GM18505 (cell line): ENCODE measurements at regions not wholly inside any gene's neighbourhood (a gene's known extent, or its start where the extent isn't known, plus 50 kb on each side); places are given as distances from the start of the nearest gene placed in this dataset.
"Not testable (repeated sequence)": the region's sequence is repeated elsewhere in the genome, so short reads cannot be mapped to it uniquely, and the experiment has no call there.

Source experiments
- ATAC-seq: cut with Tn5 transposase; IDR thresholded peaks from one replicate; pipeline ENCODE4 v1.9.1; 2021; ENCODE audit not compliant: unreplicated experiment
- POLR2A ChIP-seq: IDR thresholded peaks from 4 replicates; pipeline ENCODE4 v1.6.1; 2011; ENCODE audit warnings: borderline replicate concordance; ENCODE audit not compliant: insufficient read depth, insufficient read length; ENCODE audit errors: extremely low read depth

DNA sequence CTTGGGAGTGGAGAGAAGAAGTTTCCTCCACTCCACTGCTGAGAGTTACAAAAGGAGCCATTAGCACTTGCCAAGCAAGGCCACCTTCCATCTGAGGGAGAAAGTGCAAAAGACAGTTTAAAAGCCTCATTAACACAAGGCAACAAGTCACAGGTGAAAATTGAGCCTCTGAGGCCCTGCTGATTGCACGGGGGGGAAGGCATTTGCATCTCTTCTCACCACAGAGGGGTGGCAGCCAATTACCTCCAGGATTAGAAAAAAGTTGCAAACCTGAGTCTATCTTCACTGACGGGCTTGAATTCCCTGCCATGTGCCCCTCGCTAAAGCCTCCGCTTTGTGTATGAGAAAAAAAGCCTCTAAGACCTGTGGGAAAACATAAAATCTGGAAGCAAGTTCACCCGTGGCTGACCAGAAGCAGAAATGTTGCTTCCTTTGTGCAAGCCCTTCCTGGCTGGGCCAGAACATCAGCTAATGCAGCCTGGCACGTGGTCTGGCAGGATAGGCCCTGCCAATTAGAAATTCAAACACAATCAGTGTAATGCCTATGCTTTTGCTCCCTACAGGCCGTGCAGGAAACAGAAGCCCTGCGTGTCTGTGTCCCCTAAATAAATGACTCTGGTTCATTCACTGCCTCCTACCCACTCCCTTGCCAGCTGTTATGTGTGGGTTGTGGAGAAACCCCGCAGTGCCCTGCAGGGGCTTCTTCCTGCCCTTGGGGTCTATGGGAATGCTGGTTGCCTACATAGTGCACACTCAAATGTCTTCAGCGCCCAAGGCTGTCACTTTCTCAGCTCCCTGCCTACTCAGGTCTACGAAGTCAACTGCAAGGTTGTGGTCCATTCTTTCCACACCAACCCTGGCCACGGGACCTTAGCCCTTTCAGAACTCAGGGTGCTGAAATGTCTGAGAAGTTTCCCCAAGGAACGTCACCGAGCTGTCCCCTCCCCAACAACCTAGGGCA lies 150.2 kb downstream of the UQCRFS1 start:
- no peak for TF ChIP-seq POLR2A
- no peak for ATAC-seq

DNA sequence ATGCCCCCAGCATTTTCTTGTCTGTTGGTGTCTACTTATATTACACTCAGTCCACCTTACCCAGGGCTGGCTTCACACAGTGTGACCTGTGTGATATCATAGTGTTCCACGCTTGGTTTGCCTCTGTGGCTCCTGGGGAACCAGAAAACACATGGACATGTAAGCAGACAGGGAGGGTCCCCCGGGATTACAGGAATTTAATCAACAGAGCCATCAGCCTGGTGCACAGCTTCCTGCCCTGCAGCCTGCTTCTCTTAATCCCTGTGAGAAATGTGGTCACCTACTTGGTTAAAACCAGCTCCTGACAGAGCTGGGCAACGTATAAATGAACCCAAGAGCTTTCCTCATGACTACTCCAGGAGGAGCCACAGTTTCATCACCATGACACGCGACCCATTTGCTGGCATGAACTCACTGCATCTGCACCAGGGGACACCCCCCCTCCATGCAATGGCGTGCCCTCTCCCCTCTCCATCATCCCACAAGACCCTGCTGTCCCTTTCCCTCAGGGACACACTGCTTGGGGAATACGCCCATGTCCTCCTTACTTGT lies 152.1 kb downstream of the UQCRFS1 start:
- no peak for TF ChIP-seq POLR2A
- no peak for ATAC-seq

DNA sequence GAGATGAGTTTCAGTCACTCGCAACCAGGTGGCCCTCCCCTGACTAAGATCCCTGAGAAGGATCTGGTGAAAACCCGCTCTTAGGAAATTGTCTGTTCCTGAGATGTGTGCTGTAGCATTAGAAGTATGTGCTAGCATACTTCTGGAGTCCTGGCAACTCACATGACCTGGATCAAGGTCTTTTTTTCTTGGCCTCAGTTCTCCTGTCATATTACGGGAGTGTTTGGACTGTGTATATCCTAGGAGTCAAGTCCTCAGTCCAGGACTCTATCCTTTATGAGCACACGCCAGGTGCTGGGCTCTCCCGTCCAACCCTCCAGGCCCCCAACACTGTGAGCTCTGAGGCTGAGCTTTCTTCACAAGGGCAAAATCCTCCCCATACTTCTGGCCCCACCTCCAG lies 156.4 kb downstream of the UQCRFS1 start:
- ATAC-seq: no peak
- TF ChIP-seq POLR2A: no peak

DNA sequence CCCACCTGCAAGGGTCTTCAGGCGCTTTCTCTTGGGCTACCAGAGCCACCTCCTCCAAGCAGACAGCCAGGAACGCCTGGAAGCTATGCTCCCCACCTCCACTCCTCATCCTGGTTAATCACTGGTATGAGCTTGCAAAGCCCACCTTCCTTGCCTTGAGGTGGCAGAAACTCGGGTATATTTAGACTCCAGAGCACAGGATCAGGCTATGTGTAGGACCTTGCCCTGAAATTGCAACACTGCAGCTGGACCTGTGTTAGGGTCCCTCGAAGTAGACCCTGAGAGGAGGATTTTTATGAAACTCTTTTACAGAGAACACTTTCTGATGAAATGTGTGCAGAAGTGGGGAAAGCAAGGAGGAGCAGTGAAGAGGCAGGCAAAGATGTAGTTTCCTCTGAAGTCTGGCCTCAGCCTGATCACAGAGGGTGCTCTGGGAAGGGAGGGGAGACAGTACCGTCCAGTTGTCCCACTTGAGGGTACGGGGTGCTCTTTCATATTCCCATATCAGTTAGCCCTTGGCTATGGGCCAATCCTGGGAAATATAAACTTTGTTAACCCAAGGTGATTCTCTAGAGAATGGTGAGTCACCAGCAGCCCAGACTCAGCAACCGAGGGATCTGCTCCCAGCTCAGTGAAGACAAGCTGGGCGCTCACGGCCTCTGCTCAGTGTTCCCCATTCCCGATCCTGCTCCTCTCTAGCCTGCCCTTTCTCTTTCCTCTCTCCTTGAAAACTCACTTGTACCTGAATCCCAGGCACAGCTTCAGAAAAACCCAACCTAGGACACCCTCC lies 157.9 kb downstream of the UQCRFS1 start:
- ATAC-seq: no peak
- TF ChIP-seq POLR2A: no peak

DNA sequence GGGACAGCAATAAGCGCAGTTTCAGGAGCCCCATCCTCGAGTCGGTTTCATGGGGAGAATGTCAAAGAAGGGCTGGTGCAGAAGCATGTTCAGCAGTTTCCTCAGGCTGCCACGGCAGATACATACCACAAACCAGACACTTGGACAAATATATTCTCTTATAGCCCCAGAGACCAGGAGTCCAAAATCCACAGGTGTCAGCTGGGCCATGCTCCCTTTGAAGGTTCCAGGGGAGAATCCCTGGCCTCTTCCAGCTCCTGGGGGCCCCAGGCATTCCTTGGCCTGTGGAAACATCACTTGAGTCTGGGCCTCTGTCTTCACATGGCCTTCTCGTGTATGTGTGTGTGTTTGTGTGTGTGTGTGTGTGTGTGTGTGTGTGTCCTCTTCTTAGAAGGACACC lies 164.1 kb downstream of the UQCRFS1 start:
- ATAC-seq: no peak
- no peak for TF ChIP-seq POLR2A

DNA sequence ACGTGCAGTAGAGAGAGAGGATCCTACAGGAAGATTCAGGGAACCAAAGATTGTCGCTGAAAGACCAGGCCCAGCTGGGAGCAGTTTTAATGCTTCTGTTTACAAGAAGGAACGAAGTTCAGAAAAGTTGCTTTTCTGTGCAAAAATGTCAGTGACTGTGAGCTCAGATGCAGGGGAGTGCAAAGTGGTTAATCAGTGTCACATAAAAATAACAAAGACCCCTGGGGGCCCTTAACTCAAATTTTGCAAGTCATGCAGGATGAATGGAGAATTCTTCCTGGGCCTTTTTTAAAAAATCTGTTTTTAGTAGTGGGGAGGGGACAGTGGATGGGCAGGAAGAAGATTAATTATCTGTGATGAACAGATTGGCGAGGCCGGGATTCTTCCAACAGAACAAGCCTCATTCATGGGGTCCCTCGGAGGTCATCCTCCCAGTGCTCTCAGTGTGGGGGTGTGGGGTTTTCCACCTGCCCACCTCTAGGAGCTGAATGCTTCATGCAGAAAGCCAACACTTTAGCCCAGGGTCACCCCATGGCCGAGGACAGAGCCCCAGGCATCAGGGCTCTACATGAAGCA lies 167.2 kb downstream of the UQCRFS1 start:
- TF ChIP-seq POLR2A: no peak
- ATAC-seq: no peak

DNA sequence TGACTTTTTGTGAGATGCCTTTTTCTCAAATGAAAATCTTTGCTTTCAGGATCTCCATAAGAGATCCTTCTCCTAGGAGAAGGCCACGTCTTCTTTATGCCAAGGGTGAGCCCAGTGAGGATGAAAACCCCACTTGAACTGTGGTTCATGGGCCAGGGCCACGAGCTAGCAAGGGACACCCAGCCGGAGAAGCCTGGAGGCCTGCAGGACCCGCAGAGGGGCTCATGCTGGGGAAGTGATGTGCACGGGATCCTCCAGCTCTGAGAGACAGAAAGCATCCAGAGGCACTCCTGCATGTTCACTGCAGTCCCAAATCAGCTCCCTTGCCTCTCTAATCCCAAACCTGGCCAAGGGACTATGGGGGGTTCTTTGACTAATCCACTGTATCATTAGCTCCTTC lies 168.9 kb downstream of the UQCRFS1 start:
- no peak for ATAC-seq
- no peak for TF ChIP-seq POLR2A

DNA sequence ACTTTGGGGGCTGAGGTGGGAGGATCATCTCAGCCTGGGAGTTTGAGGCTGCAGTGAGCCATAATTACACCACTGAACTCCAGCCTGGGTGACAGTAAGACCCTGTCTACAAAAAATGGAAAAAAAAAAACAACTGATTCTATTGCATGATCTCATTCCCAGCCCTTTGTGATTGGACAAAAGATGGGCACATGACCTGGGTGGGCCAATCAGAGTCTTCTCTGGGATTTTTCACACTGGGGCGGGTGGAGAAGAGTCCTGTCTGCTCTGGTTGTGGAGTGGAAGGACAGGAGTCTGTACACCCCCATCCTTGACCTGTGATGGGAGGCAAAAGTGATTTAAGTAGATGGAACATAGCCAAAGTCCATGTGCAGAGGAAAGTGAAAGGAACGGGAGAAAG lies 170.5 kb downstream of the UQCRFS1 start:
- ATAC-seq: no peak
- TF ChIP-seq POLR2A: no peak

DNA sequence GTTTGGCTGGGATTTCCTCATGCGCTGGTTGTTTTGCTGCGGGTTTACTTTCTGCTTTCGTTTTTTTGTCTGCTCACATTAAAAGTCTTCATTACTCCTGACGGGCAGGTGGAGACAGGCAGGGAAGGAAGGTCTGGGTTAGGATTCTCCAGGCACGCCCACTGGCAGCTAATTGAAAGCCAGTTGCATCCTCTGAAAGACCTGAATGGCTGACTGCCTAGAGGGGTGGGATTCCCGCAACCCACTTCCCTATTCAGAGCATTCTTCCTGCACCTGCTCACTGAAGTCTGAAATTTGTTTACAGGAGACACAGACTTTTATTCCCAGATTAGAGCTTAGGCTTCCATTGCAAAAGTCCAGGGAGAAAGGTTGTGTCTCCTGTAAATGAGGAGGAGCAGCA lies 172.0 kb downstream of the UQCRFS1 start:
- no peak for TF ChIP-seq POLR2A
- ATAC-seq: no peak

DNA sequence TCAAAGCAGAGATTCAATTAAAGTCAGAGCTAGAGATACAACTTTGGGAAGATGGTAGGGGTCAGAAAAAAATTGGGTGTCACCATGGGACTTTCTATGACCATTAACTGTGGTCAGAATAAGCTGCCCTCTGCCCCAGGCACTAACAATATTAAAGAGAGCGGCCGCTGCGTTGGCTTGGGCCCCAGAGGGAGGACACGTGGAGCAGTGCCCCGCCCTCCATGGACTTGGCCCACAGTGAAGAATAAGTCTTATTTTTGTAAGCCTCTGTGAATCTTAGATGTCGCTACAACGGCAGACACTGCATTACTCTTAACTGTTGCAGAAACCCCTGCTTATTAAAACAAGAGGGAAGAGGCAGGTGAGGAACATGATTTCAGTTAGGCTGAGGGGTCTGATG lies 172.7 kb downstream of the UQCRFS1 start:
- ATAC-seq: no peak
- no peak for TF ChIP-seq POLR2A

DNA sequence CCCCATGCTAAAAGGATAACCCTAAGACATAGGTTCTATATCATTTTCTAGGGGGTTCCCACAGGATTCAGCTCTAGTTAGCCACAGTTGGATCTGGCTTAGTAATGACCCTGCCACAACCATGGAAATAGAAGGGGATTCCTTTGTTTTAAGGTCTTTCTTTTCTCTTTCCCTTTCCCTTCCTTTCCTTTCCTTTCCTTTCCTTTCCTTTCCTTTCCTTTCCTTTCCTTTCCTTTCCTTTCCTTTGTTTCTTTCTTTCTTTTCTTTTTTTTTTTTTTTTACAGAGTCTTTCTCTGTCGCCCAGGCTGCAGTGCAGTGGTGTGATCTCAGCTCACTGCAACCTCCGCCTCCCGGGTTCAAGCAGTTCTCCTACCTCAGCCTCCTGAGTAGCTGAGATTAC lies 173.9 kb downstream of the UQCRFS1 start:
- not testable (repeated sequence) for ATAC-seq

DNA sequence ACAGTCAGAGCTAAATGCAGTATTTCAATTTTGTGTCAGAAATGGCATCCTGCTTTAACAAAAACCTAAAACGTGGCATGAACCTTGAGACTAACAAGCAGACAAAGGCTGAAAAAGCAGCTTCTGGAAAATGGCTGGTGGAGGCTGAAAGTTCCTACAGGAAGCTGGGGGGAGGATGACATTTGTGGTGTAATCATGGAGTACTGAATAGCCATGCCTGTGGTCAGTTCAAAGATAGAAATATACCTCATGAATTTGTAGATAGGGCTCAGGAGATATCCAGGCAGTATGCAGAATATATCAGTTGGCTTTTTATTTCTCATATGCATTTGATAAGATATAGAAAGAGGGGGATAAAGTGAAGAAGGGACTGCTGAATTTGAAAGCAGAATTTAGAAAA lies 181.7 kb downstream of the UQCRFS1 start:
- TF ChIP-seq POLR2A: no peak
- ATAC-seq: no peak

DNA sequence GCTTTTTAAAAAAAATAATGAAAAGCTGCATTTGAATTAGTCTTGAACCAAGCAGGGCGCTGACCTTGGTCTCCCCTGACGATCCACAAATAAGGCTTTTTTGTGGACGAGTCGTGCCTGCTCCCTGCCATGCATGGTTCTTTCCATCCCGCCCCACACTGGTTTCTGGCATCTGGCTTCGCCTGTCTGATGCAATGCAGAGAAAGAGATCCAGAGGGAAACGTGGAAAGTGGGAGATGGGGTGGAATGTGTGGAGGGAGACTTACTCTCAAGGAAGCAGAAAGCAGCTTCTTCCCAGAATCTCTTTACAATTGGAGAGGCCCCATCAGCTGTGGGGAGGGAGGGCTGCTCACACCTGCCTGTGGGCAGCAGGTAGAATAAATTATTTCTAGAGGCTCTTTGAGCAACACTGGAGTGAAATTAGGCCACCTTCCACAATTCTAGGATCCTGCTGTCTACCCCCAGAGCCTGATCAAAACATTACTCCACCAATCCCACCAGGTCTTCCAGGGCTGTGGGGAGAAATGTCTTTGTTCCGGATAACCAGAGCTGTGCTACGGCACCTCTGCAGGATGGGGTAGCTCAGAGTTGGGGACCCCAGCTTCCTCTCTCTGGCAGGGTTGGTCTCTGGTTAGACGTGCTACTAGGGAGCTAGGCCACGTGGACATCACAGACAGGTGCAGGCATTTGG lies 183.5 kb downstream of the UQCRFS1 start:
- no peak for TF ChIP-seq POLR2A
- no peak for ATAC-seq

DNA sequence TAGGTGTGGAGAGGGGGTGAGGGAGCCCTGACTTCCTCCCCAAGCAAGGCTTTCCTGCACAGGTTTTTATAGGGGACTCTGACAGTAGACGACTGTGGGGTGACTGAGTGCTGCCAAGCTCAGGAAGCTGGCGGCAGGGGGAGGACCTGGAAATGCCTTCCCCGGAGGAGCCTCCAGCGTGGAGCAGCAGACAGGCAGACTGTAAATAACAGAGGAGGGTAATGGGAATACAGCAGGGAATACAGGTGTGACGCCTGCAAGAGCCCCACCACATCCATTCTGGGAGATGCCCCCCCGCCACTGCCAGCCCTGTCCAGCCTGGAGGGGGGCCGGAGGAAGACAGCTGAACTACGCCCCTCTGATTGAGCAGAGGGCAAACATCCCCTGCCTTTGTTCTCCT lies 190.4 kb downstream of the UQCRFS1 start:
- no peak for ATAC-seq
- no peak for TF ChIP-seq POLR2A

DNA sequence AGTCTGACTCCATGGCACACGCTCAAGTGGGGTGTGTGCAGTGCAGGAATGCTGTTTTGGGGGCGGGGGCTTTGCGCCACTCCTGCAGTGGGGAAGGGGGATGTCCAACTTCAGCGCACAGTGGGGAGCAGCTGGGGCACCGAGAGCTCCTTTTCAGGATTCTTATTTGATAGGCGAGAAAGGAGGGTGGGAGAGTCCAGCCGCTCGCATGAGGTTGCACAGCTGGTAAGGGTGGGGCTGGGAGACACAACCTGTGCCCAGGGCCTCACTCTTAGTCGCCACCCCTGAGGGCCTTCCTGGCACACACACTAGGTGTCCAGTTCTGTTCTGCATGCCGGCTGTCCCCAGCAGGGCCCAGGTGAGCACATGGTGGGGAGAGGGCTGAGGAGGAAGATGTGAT lies 190.8 kb downstream of the UQCRFS1 start:
- TF ChIP-seq POLR2A: no peak
- no peak for ATAC-seq
